ENCODE measurements at regions not wholly inside any gene's neighbourhood (a gene's known extent, or its start where the extent isn't known, plus 50 kb on each side); places are given as distances from the start of the nearest gene placed in this dataset.

DNA sequence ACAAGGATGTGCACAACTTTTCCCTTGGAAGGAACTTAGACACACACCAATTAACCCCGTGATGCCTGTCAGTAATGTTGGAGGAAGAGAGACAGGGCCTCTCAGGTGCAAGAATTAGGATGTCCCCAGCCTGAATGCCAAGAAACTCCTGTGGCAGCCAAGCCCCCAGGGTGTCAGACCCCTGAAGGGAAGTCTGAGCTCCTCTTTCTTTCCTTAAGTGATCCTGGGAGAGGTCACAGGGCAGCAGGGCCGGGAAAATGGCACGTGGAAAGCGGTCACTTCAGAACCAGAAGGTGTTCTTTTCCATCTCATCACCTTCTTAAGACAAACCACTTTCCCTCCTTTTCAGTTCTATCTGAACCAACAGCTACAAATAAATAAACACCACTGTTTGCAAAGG, 185.9 kb downstream of the ANAPC1 start:
- FAIRE-seq (no peak), DNase-seq (no peak), ATAC-seq (no peak)
- Histone ChIP-seq H3K27me3 (no peaks in the 10 kb centered on the region), H3K9me3 (no peaks in the 10 kb centered on the region), H3K4me1 (no peaks in the 10 kb centered on the region), H3K36me3 (no peaks in the 10 kb centered on the region), H3K27ac (no peak overlapping the region), H3K4me3 (no peak overlapping the region)
- WGBS, 2 donors = 74 to 90% methylated on average over 4 of the region's 4 CpGs
- intact Hi-C loops (cut with DNase I) = no loop called here
- TF ChIP-seq, protein P1, sequence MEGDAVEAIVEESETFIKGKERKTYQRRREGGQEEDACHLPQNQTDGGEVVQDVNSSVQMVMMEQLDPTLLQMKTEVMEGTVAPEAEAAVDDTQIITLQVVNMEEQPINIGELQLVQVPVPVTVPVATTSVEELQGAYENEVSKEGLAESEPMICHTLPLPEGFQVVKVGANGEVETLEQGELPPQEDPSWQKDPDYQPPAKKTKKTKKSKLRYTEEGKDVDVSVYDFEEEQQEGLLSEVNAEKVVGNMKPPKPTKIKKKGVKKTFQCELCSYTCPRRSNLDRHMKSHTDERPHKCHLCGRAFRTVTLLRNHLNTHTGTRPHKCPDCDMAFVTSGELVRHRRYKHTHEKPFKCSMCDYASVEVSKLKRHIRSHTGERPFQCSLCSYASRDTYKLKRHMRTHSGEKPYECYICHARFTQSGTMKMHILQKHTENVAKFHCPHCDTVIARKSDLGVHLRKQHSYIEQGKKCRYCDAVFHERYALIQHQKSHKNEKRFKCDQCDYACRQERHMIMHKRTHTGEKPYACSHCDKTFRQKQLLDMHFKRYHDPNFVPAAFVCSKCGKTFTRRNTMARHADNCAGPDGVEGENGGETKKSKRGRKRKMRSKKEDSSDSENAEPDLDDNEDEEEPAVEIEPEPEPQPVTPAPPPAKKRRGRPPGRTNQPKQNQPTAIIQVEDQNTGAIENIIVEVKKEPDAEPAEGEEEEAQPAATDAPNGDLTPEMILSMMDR (IDR thresholded peaks at IDR 0.05) = no peak

DNA sequence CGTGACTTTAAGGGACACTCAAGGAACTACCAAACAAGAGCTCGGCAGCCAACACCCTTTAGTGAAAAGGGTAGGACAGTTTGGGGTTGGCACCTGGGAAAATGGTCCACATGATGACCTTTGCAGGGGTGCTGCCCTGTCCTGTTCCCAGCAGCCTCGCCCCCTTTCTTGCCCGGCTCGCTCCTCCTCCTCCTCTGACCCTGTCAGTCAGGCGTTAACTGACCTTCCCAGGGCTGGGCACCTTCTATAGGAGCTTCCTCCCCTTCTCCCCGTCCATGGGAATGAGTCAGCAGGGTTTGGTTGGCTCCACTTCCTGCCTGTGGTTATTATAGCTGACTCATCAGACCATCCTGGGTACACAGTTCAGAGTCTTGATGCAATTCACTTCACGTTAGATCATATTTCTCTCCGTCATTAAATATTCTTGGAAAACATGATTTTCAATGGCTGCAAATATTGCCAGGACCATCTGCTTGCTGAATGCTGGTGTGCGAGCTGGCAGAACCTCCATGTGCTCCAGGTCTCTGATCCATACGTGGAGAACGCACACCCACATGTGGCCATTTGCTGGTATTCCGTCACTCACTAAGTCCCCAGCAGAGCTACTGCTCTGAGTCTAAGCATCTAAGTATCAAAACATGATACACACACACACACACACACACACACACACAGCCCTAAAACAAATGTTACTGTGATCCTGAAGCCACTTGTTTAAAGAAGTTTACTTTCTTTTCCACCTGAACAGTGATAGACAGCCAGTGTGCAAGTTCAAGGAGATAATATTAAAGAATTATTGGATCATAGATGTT, 185.0 kb downstream of the ANAPC1 start:
- intact Hi-C loops (cut with DNase I) = no loop called here
- TF ChIP-seq, protein P1 (IDR thresholded peaks at IDR 0.05) = no peak
- DNase-seq (peak in 4 of 6 donors; percentile 23 to 59 (median 32)), ATAC-seq (peak; percentile 61 to 92 (median 85)), FAIRE-seq (no peak)
- WGBS, 2 donors = 49 to 56% methylated on average over 13 of the region's 13 CpGs
- Histone ChIP-seq H3K9me3 (no peaks in the 10 kb centered on the region), H3K27me3 (no peaks in the 10 kb centered on the region), H3K27ac (no peak overlapping the region), H3K4me1 (no peaks in the 10 kb centered on the region), H3K36me3 (no peaks in the 10 kb centered on the region), H3K4me3 (no peak overlapping the region)

DNA sequence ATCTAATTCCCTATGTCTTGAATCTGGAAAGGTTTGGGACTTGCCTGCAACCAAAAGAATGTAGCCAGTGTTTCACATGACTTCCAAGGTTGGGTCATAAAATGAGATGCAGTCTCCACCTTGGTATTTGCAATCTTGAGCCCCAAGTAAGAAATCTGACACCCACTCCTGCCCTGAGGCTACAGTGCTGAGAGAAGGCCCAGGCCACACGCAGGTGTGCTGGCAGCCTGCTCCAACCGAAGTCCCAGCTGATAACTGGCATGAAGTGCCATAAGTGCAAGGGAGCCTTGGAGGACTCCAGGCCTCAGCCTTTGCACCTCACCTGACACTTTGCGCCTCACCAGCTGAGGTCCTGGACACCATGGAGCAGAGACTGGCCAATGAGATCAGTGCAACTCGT, 182.7 kb downstream of the ANAPC1 start:
- Histone ChIP-seq H3K27me3 (no peaks in the 10 kb centered on the region), H3K4me1 (no peaks in the 10 kb centered on the region), H3K9me3 (no peaks in the 10 kb centered on the region), H3K36me3 (no peaks in the 10 kb centered on the region), H3K4me3 (no peak overlapping the region), H3K27ac (no peak overlapping the region)
- intact Hi-C loops (cut with DNase I) = no loop called here
- FAIRE-seq (no peak), DNase-seq (no peak), ATAC-seq (no peak)
- 68 to 76% methylated on average over 4 of the region's 4 CpGs for WGBS, 2 donors
- TF ChIP-seq, protein P1 (IDR thresholded peaks at IDR 0.05) = no peak

DNA sequence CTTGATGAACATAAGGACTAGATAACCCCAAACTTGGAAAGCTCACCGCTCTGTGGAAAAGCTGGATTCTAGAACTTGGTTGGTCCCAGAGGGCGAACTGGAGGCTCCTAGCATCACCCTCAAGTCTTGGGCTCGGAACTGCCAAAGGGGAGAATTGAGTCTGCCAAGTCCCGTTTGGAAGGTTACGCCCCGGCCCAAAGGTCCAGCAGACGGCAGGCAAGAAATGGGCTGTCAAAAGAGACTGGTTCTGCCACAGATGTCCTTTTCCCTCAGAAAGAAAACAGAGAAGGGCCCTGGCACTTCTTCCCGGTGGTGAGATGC, 182.2 kb downstream of the ANAPC1 start:
- TF ChIP-seq, protein P1 (IDR thresholded peaks at IDR 0.05) = no peak

DNA sequence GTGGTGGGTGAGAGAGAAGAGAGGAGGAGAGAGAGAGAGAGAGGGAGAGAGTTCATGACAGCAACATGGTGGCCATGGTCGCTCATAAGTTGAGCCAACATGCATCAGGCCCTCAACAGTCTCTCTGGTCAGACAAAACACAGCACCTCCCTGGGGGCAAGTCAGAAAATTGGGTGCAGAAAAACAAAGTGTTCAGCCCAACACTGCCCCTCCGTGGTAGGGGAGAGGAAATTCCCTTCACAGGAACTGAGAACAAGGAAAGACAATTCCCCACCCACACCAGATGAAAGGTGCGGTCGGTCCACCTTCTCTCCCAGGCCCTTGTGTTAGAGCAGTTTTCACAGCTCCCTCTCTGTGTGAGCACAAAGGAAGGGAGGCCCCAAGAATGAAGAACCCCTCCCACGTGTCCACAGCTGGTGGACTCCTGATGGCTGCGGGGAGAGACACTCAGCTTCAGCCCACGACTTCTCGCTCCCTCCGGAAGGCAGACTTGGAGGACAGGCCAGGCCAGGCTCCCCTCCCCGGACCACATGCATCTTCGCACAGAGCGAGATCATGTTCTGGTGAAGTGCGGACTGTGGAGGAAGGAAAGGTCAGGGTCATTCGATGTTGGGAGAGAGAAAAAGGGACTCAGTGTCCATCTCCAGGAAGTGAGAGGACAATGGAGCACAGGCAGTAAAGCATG, 181.7 kb downstream of the ANAPC1 start:
- intact Hi-C loops (cut with DNase I) = no loop called here
- TF ChIP-seq, protein P1 (IDR thresholded peaks at IDR 0.05) = peak; percentile 25 to 49 (median 44)
- ATAC-seq = peak; percentile 56 to 76 (median 64)
- Histone ChIP-seq H3K36me3 (no peaks in the 10 kb centered on the region), H3K27me3 (no peaks in the 10 kb centered on the region), H3K27ac (no peak overlapping the region), H3K9me3 (no peaks in the 10 kb centered on the region), H3K4me1 (no peaks in the 10 kb centered on the region), H3K4me3 (no peak overlapping the region)
- DNase-seq = peak in 3 of 6 donors; percentile 27 to 37 (median 36)
- 44 to 55% methylated on average over 14 of the region's 14 CpGs for WGBS, 2 donors
- no peak for FAIRE-seq

More for the DNA sequence above, 182.2 kb downstream of the ANAPC1 start:
- ATAC-seq = no peak
- no peaks in the 10 kb centered on the region for H3K27me3 ChIP-seq
- no peak overlapping the region for H3K4me3 ChIP-seq
- FAIRE-seq = no peak
- H3K27ac ChIP-seq = no peak overlapping the region
- no peaks in the 10 kb centered on the region for H3K9me3 ChIP-seq
- DNase-seq = no peak
- H3K4me1 ChIP-seq = no peaks in the 10 kb centered on the region
- no peaks in the 10 kb centered on the region for H3K36me3 ChIP-seq
- 80 to 84% methylated on average over 8 of the region's 8 CpGs for WGBS, 2 donors
- intact Hi-C loops (cut with DNase I) = no loop called here
